Ishikawa (cell line): ENCODE measurements at regions not wholly inside any gene's neighbourhood (a gene's known extent, or its start where the extent isn't known, plus 50 kb on each side); places are given as distances from the start of the nearest gene placed in this dataset.

ENCODE experiments used
- CEBPB ChIP-seq: IDR thresholded peaks from 2 replicates; pipeline ENCODE4 v1.6.1; 2012
- CREB1 ChIP-seq: IDR thresholded peaks from 2 replicates; pipeline ENCODE4 v1.6.1; 2012; ENCODE audit warnings: low read depth
- EGR1 ChIP-seq: IDR thresholded peaks from 2 replicates; pipeline ENCODE4 v1.6.1; 2012
- EP300 ChIP-seq: IDR thresholded peaks from 2 replicates; pipeline ENCODE4 v1.6.1; 2012; ENCODE audit warnings: borderline replicate concordance
- FOXM1 ChIP-seq: IDR thresholded peaks from 2 replicates; pipeline ENCODE4 v1.6.1; 2012; ENCODE audit warnings: low read depth, borderline replicate concordance
- MAX ChIP-seq: IDR thresholded peaks from 2 replicates; pipeline ENCODE4 v1.6.1; 2012
- NFIC ChIP-seq: IDR thresholded peaks from 2 replicates; pipeline ENCODE4 v1.6.1; 2012
- RAD21 ChIP-seq: IDR thresholded peaks from 2 replicates; pipeline ENCODE4 v1.6.1; 2012; ENCODE audit warnings: low read depth
- REST ChIP-seq: IDR thresholded peaks from 2 replicates; pipeline ENCODE4 v1.6.1; 2012; ENCODE audit warnings: low read depth, mild to moderate bottlenecking
- TAF1 ChIP-seq: IDR thresholded peaks from 2 replicates; pipeline ENCODE4 v1.6.1; 2012; ENCODE audit warnings: low read depth, mild to moderate bottlenecking
- TCF12 ChIP-seq: IDR thresholded peaks from 2 replicates; pipeline ENCODE4 v1.6.1; 2012; ENCODE audit warnings: low read depth
- TEAD4 ChIP-seq: IDR thresholded peaks from 2 replicates; pipeline ENCODE4 v1.6.1; 2012
- USF1 ChIP-seq: IDR thresholded peaks from 2 replicates; pipeline ENCODE4 v1.6.1; 2012
- YY1 ChIP-seq: IDR thresholded peaks from 2 replicates; pipeline ENCODE4 v1.6.1; 2012; ENCODE audit warnings: low read depth
- ZBTB7A ChIP-seq: IDR thresholded peaks from 2 replicates; pipeline ENCODE4 v1.6.1; 2012; ENCODE audit warnings: low read depth

- TF ChIP-seq YY1 (no peak), CREB1 (no peak)
Observed at GRCh38 chr16:79734721-79735120, 134.2 kb upstream of the MAF start.

- no peak for TF ChIP-seq ZBTB7A
- TF ChIP-seq TCF12: no peak
- no peak for TF ChIP-seq EGR1
- TF ChIP-seq TEAD4: no peak
- TF ChIP-seq EP300: no peak
- no peak for TF ChIP-seq MAX
- no peak for TF ChIP-seq YY1
- no peak for TF ChIP-seq FOXM1
- TF ChIP-seq CEBPB: no peak
Observed at GRCh38 chr16:79728923-79729240, 128.3 kb upstream of the MAF start.

- no peak for TF ChIP-seq MAX
- TF ChIP-seq TEAD4: no peak
- TF ChIP-seq EGR1: no peak
- TF ChIP-seq USF1: no peak
- TF ChIP-seq TAF1: no peak
- no peak for TF ChIP-seq EP300
- no peak for TF ChIP-seq FOXM1
Observed at GRCh38 chr16:79728048-79728922, 127.7 kb upstream of the MAF start.

GRCh38 chr16:79726902-79727301 is 126.4 kb upstream of the MAF start:
- TF ChIP-seq TCF12 (no peak), CREB1 (no peak)

GRCh38 chr16:79725051-79725450 is 124.5 kb upstream of the MAF start:
- TF ChIP-seq CREB1 (no peak), CEBPB (no peak), ZBTB7A (no peak), EGR1 (no peak), NFIC (no peak), REST (no peak), YY1 (no peak), TCF12 (no peak), RAD21 (no peak), FOXM1 (no peak), TAF1 (no peak), USF1 (no peak), EP300 (no peak), TEAD4 (no peak), MAX (no peak)

- TF ChIP-seq USF1: no peak
- no peak for TF ChIP-seq ZBTB7A
- no peak for TF ChIP-seq TCF12
- no peak for TF ChIP-seq FOXM1
- no peak for TF ChIP-seq EP300
Observed at GRCh38 chr16:79723583-79724168, 123.1 kb upstream of the MAF start.

- TF ChIP-seq USF1: no peak
- no peak for TF ChIP-seq CREB1
- TF ChIP-seq MAX: no peak
- no peak for TF ChIP-seq REST
- TF ChIP-seq ZBTB7A: no peak
- no peak for TF ChIP-seq TEAD4
- TF ChIP-seq TCF12: no peak
- no peak for TF ChIP-seq CEBPB
- TF ChIP-seq YY1: no peak
- no peak for TF ChIP-seq EGR1
- TF ChIP-seq TAF1: no peak
- no peak for TF ChIP-seq NFIC
- TF ChIP-seq EP300: no peak
- TF ChIP-seq FOXM1: no peak
- no peak for TF ChIP-seq RAD21
Observed at GRCh38 chr16:79721270-79721669, 120.7 kb upstream of the MAF start.
